ENCODE measurements at regions not wholly inside any gene's neighbourhood (a gene's known extent, or its start where the extent isn't known, plus 50 kb on each side); places are given as distances from the start of the nearest gene placed in this dataset.

DNA sequence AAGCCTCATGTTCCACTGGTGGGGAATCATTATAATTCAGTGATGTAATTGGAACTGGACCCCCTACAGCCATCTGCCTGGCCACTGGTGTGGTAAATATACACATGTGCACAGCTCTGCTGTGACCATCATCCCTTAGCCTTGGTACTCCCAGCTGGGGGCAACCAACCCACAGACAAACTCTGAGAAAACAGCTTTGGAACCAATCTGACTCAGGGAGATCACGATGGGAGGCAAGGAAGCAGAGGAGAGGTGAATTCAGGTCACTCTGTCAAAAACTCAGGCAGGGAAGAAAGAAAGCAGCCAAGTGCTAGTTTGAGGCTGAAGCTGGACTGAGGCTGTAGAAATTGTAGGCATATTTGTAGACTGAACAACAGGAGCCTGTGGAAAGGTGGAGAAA is 197.8 kb upstream of the GALNT2 start:
- Mint-ChIP-seq H3K4me3 (no peak overlapping the region), H3K4me1 (ENCODE audit: low read depth) (peaks cover 3% of the 10 kb centered on the region), H3K9me3 (no peaks in the 10 kb centered on the region), H3K27me3 (no peaks in the 10 kb centered on the region), H3K36me3 (ENCODE audit: low read depth) (no peaks in the 10 kb centered on the region), H3K27ac (no peak overlapping the region)
- POLR2A ChIA-PET = no interaction called here
- DNase-seq (no peak), ATAC-seq (no peak)
- TF ChIP-seq, protein P1, sequence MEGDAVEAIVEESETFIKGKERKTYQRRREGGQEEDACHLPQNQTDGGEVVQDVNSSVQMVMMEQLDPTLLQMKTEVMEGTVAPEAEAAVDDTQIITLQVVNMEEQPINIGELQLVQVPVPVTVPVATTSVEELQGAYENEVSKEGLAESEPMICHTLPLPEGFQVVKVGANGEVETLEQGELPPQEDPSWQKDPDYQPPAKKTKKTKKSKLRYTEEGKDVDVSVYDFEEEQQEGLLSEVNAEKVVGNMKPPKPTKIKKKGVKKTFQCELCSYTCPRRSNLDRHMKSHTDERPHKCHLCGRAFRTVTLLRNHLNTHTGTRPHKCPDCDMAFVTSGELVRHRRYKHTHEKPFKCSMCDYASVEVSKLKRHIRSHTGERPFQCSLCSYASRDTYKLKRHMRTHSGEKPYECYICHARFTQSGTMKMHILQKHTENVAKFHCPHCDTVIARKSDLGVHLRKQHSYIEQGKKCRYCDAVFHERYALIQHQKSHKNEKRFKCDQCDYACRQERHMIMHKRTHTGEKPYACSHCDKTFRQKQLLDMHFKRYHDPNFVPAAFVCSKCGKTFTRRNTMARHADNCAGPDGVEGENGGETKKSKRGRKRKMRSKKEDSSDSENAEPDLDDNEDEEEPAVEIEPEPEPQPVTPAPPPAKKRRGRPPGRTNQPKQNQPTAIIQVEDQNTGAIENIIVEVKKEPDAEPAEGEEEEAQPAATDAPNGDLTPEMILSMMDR (IDR thresholded peaks at IDR 0.05) = no peak
- intact Hi-C loops (cut with micrococcal nuclease) = no loop called here
- CTCF ChIA-PET = no interaction called here

DNA sequence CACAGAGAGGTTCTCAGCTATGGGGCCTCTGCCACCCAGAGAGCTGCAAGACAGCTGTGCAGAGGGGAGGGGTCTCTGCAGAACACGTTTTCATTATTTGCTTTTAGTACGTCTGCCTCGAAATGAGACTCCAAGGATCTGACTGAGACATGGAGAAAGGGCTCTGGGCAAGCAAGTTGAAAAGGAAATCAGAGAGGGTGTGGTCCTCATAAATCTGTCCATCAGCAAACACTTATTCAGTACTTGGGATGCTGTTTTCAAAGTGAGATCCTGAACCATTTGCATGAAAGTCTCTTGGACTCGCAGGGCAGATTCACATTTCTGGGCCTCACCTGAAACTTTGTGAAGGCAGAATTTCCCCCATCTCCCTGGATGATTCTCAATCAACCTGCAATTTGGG is 197.4 kb upstream of the GALNT2 start:
- H3K9me3 Mint-ChIP-seq = no peaks in the 10 kb centered on the region
- no peak overlapping the region for H3K27ac Mint-ChIP-seq
- no peak overlapping the region for H3K4me3 Mint-ChIP-seq
- H3K27me3 Mint-ChIP-seq = no peaks in the 10 kb centered on the region
- no peaks in the 10 kb centered on the region for H3K36me3 Mint-ChIP-seq (ENCODE audit: low read depth)
- DNase-seq (no peak), ATAC-seq (no peak)
- peaks cover 3% of the 10 kb centered on the region for H3K4me1 Mint-ChIP-seq (ENCODE audit: low read depth)
- ChIA-PET CTCF (no interaction called here), POLR2A (interaction anchor here (0.7 kb wide), 1 partner anchor 56 kb away, joined by 3 read pairs; no protein-coding TSS in a partner anchor)
- intact Hi-C loops (cut with micrococcal nuclease) = no loop called here
- TF ChIP-seq, protein P1 (IDR thresholded peaks at IDR 0.05) = no peak

- peaks cover 3% of the 10 kb centered on the region for H3K4me1 Mint-ChIP-seq (ENCODE audit: low read depth)
- no peaks in the 10 kb centered on the region for H3K27me3 Mint-ChIP-seq
- CTCF ChIA-PET = no interaction called here
- no peaks in the 10 kb centered on the region for H3K36me3 Mint-ChIP-seq (ENCODE audit: low read depth)
- H3K27ac Mint-ChIP-seq = no peak overlapping the region
- no peak for ATAC-seq
- no peak overlapping the region for H3K4me3 Mint-ChIP-seq
- POLR2A ChIA-PET = interaction anchor here (0.6 to 0.7 kb wide), 2 partner anchors 55 to 476 kb away, joined by 3 read pairs; no protein-coding TSS in a partner anchor
- TF ChIP-seq, protein P1 (IDR thresholded peaks at IDR 0.05) = no peak
- no peak for DNase-seq
- intact Hi-C loops (cut with micrococcal nuclease) = no loop called here
- H3K9me3 Mint-ChIP-seq = no peaks in the 10 kb centered on the region
These were observed 196.7 kb upstream of the GALNT2 start for GRCh38 chr1:229870381-229870780.

- Mint-ChIP-seq H3K4me1 (ENCODE audit: low read depth) (peaks cover 3% of the 10 kb centered on the region), H3K27ac (no peak overlapping the region), H3K36me3 (ENCODE audit: low read depth) (no peaks in the 10 kb centered on the region), H3K4me3 (no peak overlapping the region), H3K9me3 (no peaks in the 10 kb centered on the region), H3K27me3 (no peaks in the 10 kb centered on the region)
- intact Hi-C loops (cut with micrococcal nuclease) = no loop called here
- DNase-seq (no peak), ATAC-seq (no peak)
- TF ChIP-seq, protein P1 (IDR thresholded peaks at IDR 0.05) = no peak
- CTCF ChIA-PET = interaction anchor here (1.7 kb wide), 1 partner anchor 9 kb away, joined by 4 read pairs; no protein-coding TSS in a partner anchor
- POLR2A ChIA-PET = no interaction called here
These were observed 195.9 kb upstream of the GALNT2 start for GRCh38 chr1:229871078-229871676.

- intact Hi-C loops (cut with micrococcal nuclease) = no loop called here
- Mint-ChIP-seq H3K4me3 (no peak overlapping the region), H3K27ac (no peak overlapping the region), H3K27me3 (peaks cover 6% of the 10 kb centered on the region), H3K4me1 (ENCODE audit: low read depth) (no peaks in the 10 kb centered on the region), H3K36me3 (ENCODE audit: low read depth) (no peaks in the 10 kb centered on the region), H3K9me3 (no peaks in the 10 kb centered on the region)
- TF ChIP-seq, protein P1 (IDR thresholded peaks at IDR 0.05) = no peak
- CTCF ChIA-PET = no interaction called here
- no peak for DNase-seq
- POLR2A ChIA-PET = no interaction called here
- no peak for ATAC-seq
These were observed 192.9 kb upstream of the GALNT2 start for GRCh38 chr1:229874136-229874535.

Data from activated CD8-positive, alpha-beta T cell treated with anti-CD3 and anti-CD28 coated beads for 36 hours (primary cell).